DND-41 (cell line): ENCODE measurements at regions not wholly inside any gene's neighbourhood (a gene's known extent, or its start where the extent isn't known, plus 50 kb on each side); places are given as distances from the start of the nearest gene placed in this dataset.

Source experiments
- ATAC-seq: fragments of 200-7000 bp; cut with Tn5 transposase; 3 replicates; pipeline ENCODE4 v1.9.1; 2021; ENCODE audit warnings: low read depth; ENCODE audit not compliant: insufficient read depth
- DNase-seq: peaks from one replicate; pipeline ENCODE4 v3.0.0-alpha.2; 2020
- H2AFZ ChIP-seq: 2 replicates; pipeline ENCODE4 v1.6.0; 2012; ENCODE audit warnings: low read depth, low read length
- H3K27ac ChIP-seq: 2 replicates; pipeline ENCODE4 v1.5.1; 2012; ENCODE audit warnings: low read length, inconsistent platforms
- H3K27me3 ChIP-seq: fragments of 200-600 bp; sonication (generic); 2 replicates; pipeline ENCODE4 v1.6.0; 2012; ENCODE audit warnings: low read length, mild to moderate bottlenecking, inconsistent platforms; ENCODE audit not compliant: insufficient read depth, poor library complexity
- H3K36me3 ChIP-seq: 2 replicates; pipeline ENCODE4 v1.5.1; 2012; ENCODE audit warnings: low read length, inconsistent platforms; ENCODE audit not compliant: insufficient read depth
- H3K4me1 ChIP-seq: 2 replicates; pipeline ENCODE4 v1.5.1; 2012; ENCODE audit warnings: mild to moderate bottlenecking, low read length; ENCODE audit not compliant: insufficient read depth
- H3K4me2 ChIP-seq: 2 replicates; pipeline ENCODE4 v1.6.0; 2012; ENCODE audit warnings: mild to moderate bottlenecking, moderate library complexity, low read length, inconsistent platforms; ENCODE audit not compliant: insufficient read depth
- H3K4me3 ChIP-seq, 2 experiments: fragments of 200-600 bp in 1 of 2; shearing (Covaris generic) in 1 of 2; 2 replicates each; pipeline ENCODE4 v1.5.1; 2012 to 2016; ENCODE audit warnings: inconsistent platforms in 2 of 2, low read length in 2 of 2, mild to moderate bottlenecking in 2 of 2, low read depth in 1 of 2, moderate library complexity in 1 of 2
- H3K79me2 ChIP-seq: 2 replicates; pipeline ENCODE4 v1.6.0; 2012; ENCODE audit warnings: low read length, inconsistent platforms; ENCODE audit not compliant: insufficient read depth
- H3K9ac ChIP-seq: 2 replicates; pipeline ENCODE4 v1.6.0; 2012; ENCODE audit warnings: low read depth, mild to moderate bottlenecking, inconsistent platforms, low read length, moderate library complexity
- H3K9me3 ChIP-seq: 2 replicates; pipeline ENCODE4 v1.5.1; 2012; ENCODE audit warnings: low read length, moderate library complexity, mild to moderate bottlenecking, inconsistent platforms; ENCODE audit not compliant: insufficient read depth, severe bottlenecking
- H4K20me1 ChIP-seq: 2 replicates; pipeline ENCODE4 v1.6.0; 2012; ENCODE audit warnings: low read length; ENCODE audit not compliant: insufficient read depth
- EZH2 ChIP-seq: IDR thresholded peaks from 3 replicates; pipeline ENCODE4 v1.6.1; 2012; ENCODE audit warnings: borderline replicate concordance, low read depth, mild to moderate bottlenecking, moderate library complexity, low read length, inconsistent platforms; ENCODE audit not compliant: severe bottlenecking
- TF ChIP-seq, protein P1 (sequence below): IDR thresholded peaks from 2 replicates; pipeline ENCODE4 v1.5.1; 2012; ENCODE audit warnings: borderline replicate concordance, low read length, moderate library complexity, mild to moderate bottlenecking; ENCODE audit not compliant: poor library complexity, severe bottlenecking; ENCODE audit errors: extremely low read depth

DNA sequence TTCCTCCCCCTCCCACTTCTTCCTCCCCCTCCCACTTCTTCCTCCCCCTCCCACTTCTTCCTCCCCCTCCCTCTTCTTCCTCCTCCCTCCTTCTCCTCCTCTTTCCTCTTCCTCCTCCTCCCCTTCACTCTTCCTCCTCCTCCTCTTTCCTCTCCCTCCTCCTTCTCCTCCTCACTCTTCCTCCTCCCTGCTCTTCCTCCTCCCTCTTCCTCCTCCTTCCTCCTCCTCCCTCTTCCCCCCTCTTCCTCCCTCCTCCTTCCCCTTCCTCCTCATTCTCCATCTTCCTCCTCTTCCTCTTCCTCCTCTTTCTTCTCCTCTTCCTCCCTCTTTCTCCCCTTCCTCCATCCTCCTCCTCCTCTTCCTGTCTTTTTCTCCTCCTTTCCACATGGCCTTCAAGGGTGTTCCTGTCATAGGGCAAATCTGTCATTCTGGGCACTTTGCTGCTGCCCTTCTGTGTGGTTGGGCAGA, 111.4 kb downstream of the PHETA1 start:
- H3K79me2 ChIP-seq, result no peaks in the 10 kb centered on the region
- ATAC-seq (no peak), DNase-seq (no peak)
- H3K4me1 ChIP-seq, result no peaks in the 10 kb centered on the region
- H3K36me3 ChIP-seq, result no peaks in the 10 kb centered on the region
- no peak overlapping the region for H3K9ac ChIP-seq
- H3K9me3 ChIP-seq, result no peaks in the 10 kb centered on the region
- peaks cover 1% of the 10 kb centered on the region for H3K27me3 ChIP-seq
- no peaks in the 10 kb centered on the region for H4K20me1 ChIP-seq
- no peak overlapping the region for H3K27ac ChIP-seq
- H3K4me2 ChIP-seq, result no peak overlapping the region
- H3K4me3 ChIP-seq, result no peak overlapping the region
- TF ChIP-seq, protein P1, sequence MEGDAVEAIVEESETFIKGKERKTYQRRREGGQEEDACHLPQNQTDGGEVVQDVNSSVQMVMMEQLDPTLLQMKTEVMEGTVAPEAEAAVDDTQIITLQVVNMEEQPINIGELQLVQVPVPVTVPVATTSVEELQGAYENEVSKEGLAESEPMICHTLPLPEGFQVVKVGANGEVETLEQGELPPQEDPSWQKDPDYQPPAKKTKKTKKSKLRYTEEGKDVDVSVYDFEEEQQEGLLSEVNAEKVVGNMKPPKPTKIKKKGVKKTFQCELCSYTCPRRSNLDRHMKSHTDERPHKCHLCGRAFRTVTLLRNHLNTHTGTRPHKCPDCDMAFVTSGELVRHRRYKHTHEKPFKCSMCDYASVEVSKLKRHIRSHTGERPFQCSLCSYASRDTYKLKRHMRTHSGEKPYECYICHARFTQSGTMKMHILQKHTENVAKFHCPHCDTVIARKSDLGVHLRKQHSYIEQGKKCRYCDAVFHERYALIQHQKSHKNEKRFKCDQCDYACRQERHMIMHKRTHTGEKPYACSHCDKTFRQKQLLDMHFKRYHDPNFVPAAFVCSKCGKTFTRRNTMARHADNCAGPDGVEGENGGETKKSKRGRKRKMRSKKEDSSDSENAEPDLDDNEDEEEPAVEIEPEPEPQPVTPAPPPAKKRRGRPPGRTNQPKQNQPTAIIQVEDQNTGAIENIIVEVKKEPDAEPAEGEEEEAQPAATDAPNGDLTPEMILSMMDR, result no peak
- TF ChIP-seq EZH2, result no peak
- no peak overlapping the region for H2AFZ ChIP-seq

DNA sequence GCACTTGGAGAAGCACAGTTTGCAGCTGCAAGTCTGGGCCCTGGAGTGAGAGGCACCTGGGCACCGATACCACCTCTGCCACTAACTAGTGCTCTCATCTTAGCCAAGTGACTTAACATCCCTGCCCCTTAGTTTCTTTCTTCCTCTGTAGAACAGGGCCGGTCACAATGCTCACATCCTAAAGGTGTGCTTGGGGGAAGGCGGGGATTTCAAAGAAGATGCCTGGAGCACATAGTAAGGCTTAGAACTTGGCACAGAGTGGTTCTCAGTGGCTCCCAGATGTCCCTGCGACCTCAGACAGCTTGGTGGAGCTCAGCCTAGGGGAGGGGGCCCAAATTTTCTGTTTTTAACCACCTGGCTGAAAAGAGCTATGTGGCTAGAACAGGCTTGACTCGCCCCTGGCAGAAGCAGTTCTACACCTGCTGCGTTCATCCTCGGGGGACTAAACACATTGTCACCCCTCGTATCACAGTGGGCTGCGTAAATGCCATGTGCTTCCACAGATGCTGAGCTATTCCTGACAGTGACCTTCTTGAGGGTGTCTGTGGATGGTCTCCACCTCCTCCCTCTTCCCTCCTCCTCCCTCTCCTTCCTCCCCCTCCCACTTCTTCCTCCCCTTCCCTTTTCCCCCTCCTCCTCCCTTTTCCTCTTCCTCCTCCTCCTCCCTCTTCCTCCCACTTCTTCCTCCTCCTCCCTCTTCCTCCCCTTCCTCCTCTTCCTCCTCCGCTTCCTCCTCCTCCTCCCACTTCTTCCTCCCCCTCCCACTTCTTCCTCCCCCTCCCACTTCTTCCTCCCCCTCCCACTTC, 112.1 kb downstream of the PHETA1 start:
- no peaks in the 10 kb centered on the region for H3K4me1 ChIP-seq
- H3K27ac ChIP-seq, result no peak overlapping the region
- no peak for DNase-seq
- no peaks in the 10 kb centered on the region for H3K36me3 ChIP-seq
- H3K4me2 ChIP-seq, result no peak overlapping the region
- H3K27me3 ChIP-seq, result peaks cover 5% of the 10 kb centered on the region
- no peak for ATAC-seq
- no peak overlapping the region for H3K9ac ChIP-seq
- no peaks in the 10 kb centered on the region for H3K9me3 ChIP-seq
- H2AFZ ChIP-seq, result no peak overlapping the region
- no peaks in the 10 kb centered on the region for H3K79me2 ChIP-seq
- no peak for TF ChIP-seq EZH2
- TF ChIP-seq, protein P1, result no peak
- no peak overlapping the region for H3K4me3 ChIP-seq
- no peaks in the 10 kb centered on the region for H4K20me1 ChIP-seq

DNA sequence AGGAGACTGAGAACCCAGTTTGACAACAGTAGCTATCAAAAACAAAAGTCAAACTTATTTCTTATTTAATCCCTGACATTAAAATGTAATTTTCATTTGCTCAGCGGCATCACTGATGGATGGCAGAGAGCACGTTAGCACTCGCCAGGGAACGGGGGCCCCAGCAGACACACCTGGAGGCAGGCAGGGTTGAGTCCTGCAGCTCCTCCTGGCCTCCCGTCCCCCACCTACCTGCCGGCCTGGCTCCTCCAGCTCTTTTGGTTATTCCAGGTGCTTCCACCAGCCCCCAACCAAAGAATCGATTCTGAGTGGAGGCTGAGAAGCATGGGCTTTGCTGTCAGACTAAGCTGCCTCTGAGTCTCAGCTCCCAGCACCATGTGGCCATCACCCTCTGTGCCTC, 113.6 kb downstream of the PHETA1 start:
- Histone ChIP-seq H3K79me2 (no peaks in the 10 kb centered on the region), H3K36me3 (no peaks in the 10 kb centered on the region), H3K4me3 (no peak overlapping the region), H3K27me3 (peaks cover 13% of the 10 kb centered on the region), H3K9me3 (no peaks in the 10 kb centered on the region), H3K4me1 (no peaks in the 10 kb centered on the region), H3K27ac (no peak overlapping the region), H3K9ac (no peak overlapping the region), H4K20me1 (no peaks in the 10 kb centered on the region), H2AFZ (no peak overlapping the region), H3K4me2 (no peak overlapping the region)
- TF ChIP-seq, protein P1, result no peak
- TF ChIP-seq EZH2, result no peak
- no peak for DNase-seq
- no peak for ATAC-seq

DNA sequence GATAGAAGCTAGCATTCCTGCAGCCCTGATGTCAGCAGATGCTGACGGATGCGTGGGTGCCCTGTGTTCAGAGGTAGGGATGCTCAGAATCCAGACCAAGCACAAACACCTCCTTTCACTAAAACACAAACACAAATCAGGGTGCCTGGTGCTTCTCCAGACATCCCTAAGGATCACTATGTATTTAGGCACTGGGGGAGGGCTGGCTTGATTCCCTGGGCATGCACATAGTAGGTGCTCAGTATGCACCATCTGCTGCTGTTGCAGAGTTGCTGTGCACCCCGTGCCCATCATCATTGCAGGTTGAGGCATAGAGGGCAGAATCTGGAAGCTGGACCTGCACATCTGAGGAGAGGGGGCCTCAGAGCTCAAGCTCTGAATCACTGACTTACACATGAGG, 114.8 kb downstream of the PHETA1 start:
- Histone ChIP-seq H3K4me2 (no peak overlapping the region), H3K4me3 (no peak overlapping the region), H2AFZ (no peak overlapping the region), H3K9ac (no peak overlapping the region), H3K27me3 (peaks cover 13% of the 10 kb centered on the region), H3K4me1 (no peaks in the 10 kb centered on the region), H3K36me3 (no peaks in the 10 kb centered on the region), H3K27ac (no peak overlapping the region), H4K20me1 (no peaks in the 10 kb centered on the region), H3K79me2 (no peaks in the 10 kb centered on the region), H3K9me3 (no peaks in the 10 kb centered on the region)
- TF ChIP-seq, protein P1, result no peak
- no peak for TF ChIP-seq EZH2
- DNase-seq (no peak), ATAC-seq (no peak)
